ENCODE measurements at regions not wholly inside any gene's neighbourhood (a gene's known extent, or its start where the extent isn't known, plus 50 kb on each side); places are given as distances from the start of the nearest gene placed in this dataset.

GRCh38 chr2:66069937-66070720 is 364.8 kb upstream of the MEIS1 start:
- H3K36me3 Mint-ChIP-seq: no peaks in the 10 kb centered on the region
- no peaks in the 10 kb centered on the region for H3K9me3 Mint-ChIP-seq
- peak overlapping the region; percentile 41 for H3K4me3 Mint-ChIP-seq
- H3K4me1 Mint-ChIP-seq: peaks cover 45% of the 10 kb centered on the region
- TF ChIP-seq CTCF (IDR thresholded peaks at IDR 0.05; ENCODE audit: unreplicated experiment): no peak
- peak overlapping the region; percentile 53 for H3K27ac Mint-ChIP-seq
- no peak for DNase-seq (ENCODE audit: low spot score in 2 of 2, unreplicated experiment in 2 of 2)
- no peaks in the 10 kb centered on the region for H3K27me3 Mint-ChIP-seq (ENCODE audit: low read depth)

- Mint-ChIP-seq H3K36me3 (no peaks in the 10 kb centered on the region), H3K9me3 (no peaks in the 10 kb centered on the region), H3K27me3 (ENCODE audit: low read depth) (no peaks in the 10 kb centered on the region), H3K4me3 (no peak overlapping the region), H3K27ac (no peak overlapping the region), H3K4me1 (peaks cover 25% of the 10 kb centered on the region)
- TF ChIP-seq CTCF (IDR thresholded peaks at IDR 0.05; ENCODE audit: unreplicated experiment): no peak
- no peak for DNase-seq (ENCODE audit: low spot score in 2 of 2, unreplicated experiment in 2 of 2)
Measured at GRCh38 chr2:66066032-66066431, 368.9 kb upstream of the MEIS1 start.

- no peak for TF ChIP-seq CTCF (IDR thresholded peaks at IDR 0.05; ENCODE audit: unreplicated experiment)
- peaks cover 2% of the 10 kb centered on the region for H3K36me3 Mint-ChIP-seq
- no peaks in the 10 kb centered on the region for H3K4me1 Mint-ChIP-seq
- no peak overlapping the region for H3K27ac Mint-ChIP-seq
- H3K27me3 Mint-ChIP-seq (ENCODE audit: low read depth): no peaks in the 10 kb centered on the region
- DNase-seq (ENCODE audit: low spot score in 2 of 2, unreplicated experiment in 2 of 2): no peak
- H3K9me3 Mint-ChIP-seq: peaks cover 7% of the 10 kb centered on the region
- no peak overlapping the region for H3K4me3 Mint-ChIP-seq
Measured at GRCh38 chr2:66059332-66059731, 375.6 kb upstream of the MEIS1 start.

GRCh38 chr2:66058675-66059074 is 376.2 kb upstream of the MEIS1 start:
- TF ChIP-seq CTCF (IDR thresholded peaks at IDR 0.05; ENCODE audit: unreplicated experiment): no peak

GRCh38 chr2:66057844-66058243 is 377.1 kb upstream of the MEIS1 start:
- Mint-ChIP-seq H3K27ac (no peak overlapping the region), H3K36me3 (peaks cover 2% of the 10 kb centered on the region), H3K9me3 (peaks cover 7% of the 10 kb centered on the region), H3K27me3 (ENCODE audit: low read depth) (no peaks in the 10 kb centered on the region), H3K4me3 (no peak overlapping the region), H3K4me1 (no peaks in the 10 kb centered on the region)
- DNase-seq (ENCODE audit: low spot score in 2 of 2, unreplicated experiment in 2 of 2): no peak
- TF ChIP-seq CTCF (IDR thresholded peaks at IDR 0.05; ENCODE audit: unreplicated experiment): no peak

More at GRCh38 chr2:66058675-66059074, 376.2 kb upstream of the MEIS1 start:
- Mint-ChIP-seq H3K9me3 (peaks cover 7% of the 10 kb centered on the region), H3K27me3 (ENCODE audit: low read depth) (no peaks in the 10 kb centered on the region), H3K4me1 (no peaks in the 10 kb centered on the region), H3K27ac (no peak overlapping the region), H3K36me3 (peaks cover 2% of the 10 kb centered on the region), H3K4me3 (no peak overlapping the region)
- DNase-seq (ENCODE audit: low spot score in 2 of 2, unreplicated experiment in 2 of 2): no peak

Measured in mesothelial cell of epicardium (in vitro differentiated cells).